ENCODE measurements at regions not wholly inside any gene's neighbourhood (a gene's known extent, or its start where the extent isn't known, plus 50 kb on each side); places are given as distances from the start of the nearest gene placed in this dataset.
"Not testable (repeated sequence)": the region's sequence is repeated elsewhere in the genome, so short reads cannot be mapped to it uniquely, and the experiment has no call there.

GRCh38 chr7:17436126-17436525, 137.7 kb downstream of the AHR start:
- DNase-seq (ENCODE audit: low read depth in 3 of 3, low spot score in 2 of 3), result no peak

- DNase-seq (ENCODE audit: low read depth in 3 of 3, low spot score in 2 of 3), result no peak
Measured at GRCh38 chr7:17437586-17437985, 139.1 kb downstream of the AHR start.

- not testable (repeated sequence) for DNase-seq (ENCODE audit: low read depth in 3 of 3, low spot score in 2 of 3)
Measured at GRCh38 chr7:17440025-17440784, 141.8 kb downstream of the AHR start.

- DNase-seq (ENCODE audit: low read depth in 3 of 3, low spot score in 2 of 3), result no peak
Measured at GRCh38 chr7:17440831-17441230, 142.4 kb downstream of the AHR start.

- DNase-seq (ENCODE audit: low read depth in 3 of 3, low spot score in 2 of 3), result no peak
Measured at GRCh38 chr7:17441557-17441956, 143.1 kb downstream of the AHR start.

GRCh38 chr7:17444151-17444550, 145.7 kb downstream of the AHR start:
- DNase-seq (ENCODE audit: low read depth in 3 of 3, low spot score in 2 of 3), result no peak

GRCh38 chr7:17444673-17445072, 146.2 kb downstream of the AHR start:
- no peak for DNase-seq (ENCODE audit: low read depth in 3 of 3, low spot score in 2 of 3)

GRCh38 chr7:17446340-17446739, 147.9 kb downstream of the AHR start:
- no peak for DNase-seq (ENCODE audit: low read depth in 3 of 3, low spot score in 2 of 3)

- DNase-seq (ENCODE audit: low read depth in 3 of 3, low spot score in 2 of 3), result no peak
Measured at GRCh38 chr7:17447728-17448478, 149.5 kb downstream of the AHR start.

- DNase-seq (ENCODE audit: low read depth in 3 of 3, low spot score in 2 of 3), result no peak
Measured at GRCh38 chr7:17448479-17449423, 150.3 kb downstream of the AHR start.

- no peak for DNase-seq (ENCODE audit: low read depth in 3 of 3, low spot score in 2 of 3)
Measured at GRCh38 chr7:17456541-17456940, 158.1 kb downstream of the AHR start.

GRCh38 chr7:17460001-17460400, 161.5 kb downstream of the AHR start:
- DNase-seq (ENCODE audit: low read depth in 3 of 3, low spot score in 2 of 3), result no peak

- DNase-seq (ENCODE audit: low read depth in 3 of 3, low spot score in 2 of 3), result no peak
Measured at GRCh38 chr7:17460665-17461064, 162.2 kb downstream of the AHR start.

- DNase-seq (ENCODE audit: low read depth in 3 of 3, low spot score in 2 of 3), result no peak
Measured at GRCh38 chr7:17462131-17462631, 163.7 kb downstream of the AHR start.

- no peak for DNase-seq (ENCODE audit: low read depth in 3 of 3, low spot score in 2 of 3)
Measured at GRCh38 chr7:17463511-17464085, 165.1 kb downstream of the AHR start.

GRCh38 chr7:17466216-17466615, 167.8 kb downstream of the AHR start:
- DNase-seq (ENCODE audit: low read depth in 3 of 3, low spot score in 2 of 3), result no peak

- DNase-seq (ENCODE audit: low read depth in 3 of 3, low spot score in 2 of 3), result no peak
Measured at GRCh38 chr7:17467386-17467945, 169.0 kb downstream of the AHR start.

GRCh38 chr7:17471325-17471724, 172.9 kb downstream of the AHR start:
- no peak for DNase-seq (ENCODE audit: low read depth in 3 of 3, low spot score in 2 of 3)

- DNase-seq (ENCODE audit: low read depth in 3 of 3, low spot score in 2 of 3), result no peak
Measured at GRCh38 chr7:17472518-17472917, 174.1 kb downstream of the AHR start.

- DNase-seq (ENCODE audit: low read depth in 3 of 3, low spot score in 2 of 3), result no peak
Measured at GRCh38 chr7:17472939-17473338, 174.5 kb downstream of the AHR start.
